Posterior cingulate gyrus (tissue), 11 donors: ENCODE measurements at regions not wholly inside any gene's neighbourhood (a gene's known extent, or its start where the extent isn't known, plus 50 kb on each side); places are given as distances from the start of the nearest gene placed in this dataset.

Experiments used
- DNase-seq, 10 donors: peaks; one replicate each; pipeline versions ENCODE4 v3.0.0 to v3.0.0-alpha.2; 2020 to 2021; ENCODE audit warnings: mixed read lengths in 3 of 10
- intact Hi-C: fragments of 100-400 bp; cut with DNase I; formaldehyde crosslinking; loops from one replicate; pipeline ENCODE4 v1.15.1; 2023

DNA sequence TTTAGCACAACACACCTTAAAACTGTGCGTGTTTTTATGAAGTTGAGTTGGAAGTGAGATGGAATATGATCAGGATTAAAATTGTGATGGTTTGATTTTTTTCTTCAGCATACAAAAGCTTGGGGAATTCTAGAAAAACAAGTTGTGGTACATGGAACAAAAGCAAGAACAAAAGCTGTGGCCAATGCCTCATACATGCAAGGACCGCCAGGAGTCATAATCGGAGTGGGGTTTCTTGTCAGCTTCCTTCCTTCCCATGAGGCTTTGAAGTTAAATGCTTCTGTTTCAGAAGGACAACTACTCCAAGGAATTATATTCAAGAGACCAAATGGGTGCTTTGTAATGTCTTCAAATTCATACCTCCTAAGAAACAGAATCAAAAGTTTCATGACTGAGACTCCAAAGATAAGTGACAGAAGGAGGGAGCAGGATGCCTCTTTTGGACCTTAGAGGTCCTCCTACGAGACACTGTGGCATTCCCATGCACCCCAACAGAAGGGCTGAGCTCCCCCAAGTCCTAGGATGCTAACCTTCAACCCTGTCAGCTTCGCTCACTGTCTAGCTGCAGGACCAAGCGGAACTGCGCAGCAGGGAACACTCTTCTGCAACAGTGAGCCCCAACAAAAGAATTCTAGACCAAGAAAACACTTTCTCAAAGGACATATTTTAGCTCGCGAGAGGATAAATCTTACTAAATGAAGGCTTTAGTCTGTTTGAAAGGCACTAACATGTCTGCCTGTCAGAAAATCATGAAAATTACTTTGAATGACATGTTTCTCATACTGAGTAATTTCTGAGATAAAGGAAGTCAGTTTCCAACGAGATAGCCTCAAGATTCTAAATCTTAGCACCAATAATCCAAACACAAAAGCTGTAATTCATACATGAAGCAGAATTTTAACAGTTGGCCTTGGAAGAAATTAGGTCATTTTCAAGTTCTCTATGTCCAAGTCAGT lies 108.5 kb upstream of the NHSL1 start:
- DNase-seq, result no peak

DNA sequence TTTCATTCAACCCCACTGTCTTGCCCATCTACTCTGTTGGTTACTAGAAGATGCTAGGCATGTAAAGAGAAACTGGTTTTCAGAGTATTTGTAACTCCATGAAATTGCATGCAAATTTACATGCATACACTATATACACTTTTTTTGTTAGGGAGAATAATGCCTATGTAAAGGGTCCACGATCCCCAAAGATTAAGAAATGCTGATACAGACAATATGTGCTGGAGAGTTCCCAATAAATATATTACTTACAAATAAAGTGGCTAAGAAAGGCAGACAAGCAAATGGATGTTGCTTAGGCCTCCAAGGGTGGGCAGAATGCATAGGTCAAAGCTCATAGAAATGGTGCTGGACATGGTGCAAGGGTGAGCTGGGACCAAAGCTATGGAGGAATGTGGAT lies 109.6 kb upstream of the NHSL1 start:
- DNase-seq, result no peak
- intact Hi-C loops, result no loop called here

More for the DNA sequence above, 108.5 kb upstream of the NHSL1 start:
- intact Hi-C loops, result no loop called here

DNA sequence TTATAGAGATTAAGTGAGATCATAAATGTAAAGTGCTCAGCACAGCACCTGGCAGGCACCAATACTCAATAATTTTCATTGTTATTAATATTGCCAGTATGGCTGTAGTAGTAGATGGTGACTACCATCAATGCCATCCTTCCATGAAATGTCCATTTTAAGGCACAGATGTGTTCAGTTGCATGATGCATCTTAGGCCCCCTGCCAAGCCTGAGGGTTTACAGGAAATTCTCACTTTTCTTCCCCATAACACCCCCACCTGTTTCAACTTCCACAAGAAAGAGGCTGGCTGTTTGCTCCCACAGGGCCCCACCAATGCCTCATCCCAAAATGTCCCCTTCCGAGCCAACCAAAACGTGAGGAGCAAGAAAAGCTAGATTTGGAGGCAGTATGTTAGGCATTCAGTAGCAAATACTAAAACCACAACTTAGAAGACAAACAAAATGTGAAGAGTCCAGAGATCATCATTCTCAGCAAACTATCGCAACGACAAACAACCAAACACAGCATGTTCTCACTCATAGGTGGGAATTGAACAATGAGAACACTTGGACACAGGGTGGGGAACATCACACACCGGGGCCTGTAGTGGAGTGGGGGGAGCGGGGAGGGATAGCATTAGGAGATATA lies 110.6 kb upstream of the NHSL1 start:
- intact Hi-C loops, result no loop called here
- DNase-seq, result no peak

DNA sequence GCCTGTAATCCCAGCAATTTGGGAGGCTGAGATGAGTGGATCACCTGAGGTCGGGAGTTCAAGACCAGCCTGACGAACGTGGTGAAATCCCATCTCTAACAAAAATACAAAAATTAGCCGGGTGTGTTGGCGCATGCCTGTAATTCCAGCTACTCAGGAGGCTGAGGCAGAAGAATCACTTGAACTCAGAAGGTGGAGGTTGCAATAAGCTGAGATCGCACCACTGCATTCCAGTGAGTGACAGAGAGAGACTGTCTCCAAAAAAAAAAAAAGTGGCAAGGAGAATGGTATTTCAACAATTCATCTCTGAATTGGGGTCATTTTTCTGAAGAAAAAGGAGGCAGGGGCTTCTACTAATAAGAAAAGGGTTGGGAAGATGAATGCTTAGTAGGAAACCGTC lies 111.5 kb upstream of the NHSL1 start:
- intact Hi-C loops, result no loop called here
- no peak for DNase-seq

DNA sequence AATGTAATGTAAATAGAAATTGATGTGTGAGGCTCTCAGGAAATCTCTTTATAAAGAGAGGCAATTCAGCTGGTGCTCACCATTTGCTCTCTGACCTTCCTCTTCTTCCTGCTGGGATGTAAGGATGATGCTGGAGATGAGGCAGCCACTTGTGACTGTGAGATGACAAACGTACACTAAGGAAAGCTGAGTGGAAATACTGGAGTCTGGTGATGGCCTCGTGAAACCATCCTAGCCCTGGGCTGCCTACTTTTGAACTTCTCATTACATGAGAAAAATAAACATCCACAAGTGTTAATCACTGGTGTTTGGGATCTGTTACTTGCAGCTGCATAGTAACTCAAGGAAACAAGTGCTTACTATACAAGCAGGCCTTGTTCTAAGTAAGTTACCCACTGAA lies 114.9 kb upstream of the NHSL1 start:
- DNase-seq, result no peak
- intact Hi-C loops, result no loop called here

DNA sequence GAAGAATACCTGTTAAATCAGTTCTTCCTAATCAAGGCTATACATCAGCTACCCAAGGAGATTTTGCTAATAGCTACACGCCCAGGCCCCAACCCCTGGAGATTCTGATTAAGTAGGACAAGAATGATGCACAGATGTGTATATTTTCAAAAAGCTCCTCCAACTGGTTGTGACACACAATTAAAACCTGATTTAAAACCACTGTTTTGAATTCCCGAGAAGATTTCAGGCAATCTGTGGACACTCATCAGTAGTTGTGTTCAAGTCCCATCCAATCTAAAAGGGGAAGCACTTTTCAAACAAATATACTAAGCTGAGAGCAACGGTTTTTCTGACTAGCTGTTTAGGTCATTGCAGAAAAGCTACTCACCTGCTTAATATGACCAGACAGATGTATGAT lies 118.9 kb upstream of the NHSL1 start:
- DNase-seq, result no peak
- intact Hi-C loops, result no loop called here

DNA sequence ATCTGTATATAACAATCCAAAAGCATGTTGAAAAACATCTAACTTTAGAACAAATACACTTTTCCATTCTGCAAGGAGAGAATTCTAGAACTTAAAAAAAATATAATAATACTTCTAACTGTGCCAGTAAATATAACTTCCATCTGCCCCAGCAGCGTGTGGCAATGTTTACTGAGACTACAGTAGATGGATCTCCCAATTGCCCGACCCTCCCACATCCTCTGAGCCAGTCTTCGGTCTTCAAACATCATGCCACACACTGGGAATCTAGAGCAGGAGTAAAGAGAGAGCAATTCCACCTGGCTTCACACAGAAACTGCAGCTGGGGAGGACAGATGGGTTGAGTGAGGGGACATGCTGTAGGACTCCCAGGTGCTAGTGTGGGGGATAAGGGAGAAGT lies 121.3 kb upstream of the NHSL1 start:
- intact Hi-C loops, result no loop called here
- no peak for DNase-seq

DNA sequence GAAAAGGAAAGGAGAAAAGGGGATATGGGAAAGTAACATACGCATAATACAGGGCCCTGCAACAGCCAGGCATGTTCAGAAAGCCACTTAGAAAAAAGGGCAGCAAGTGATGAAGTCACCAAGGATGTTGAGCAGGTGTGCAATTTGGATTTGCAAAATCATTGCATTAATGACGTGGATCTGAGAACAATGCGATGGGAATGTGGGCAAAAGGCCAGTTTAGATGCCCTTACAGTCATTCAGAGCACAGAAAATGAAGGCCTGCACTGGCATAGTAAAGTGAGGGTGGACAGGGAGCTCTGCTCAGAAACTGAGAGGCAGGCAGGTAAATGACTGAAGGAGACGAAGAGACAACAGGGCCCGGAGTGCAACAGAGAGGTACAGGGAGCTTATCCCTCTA lies 123.7 kb upstream of the NHSL1 start:
- intact Hi-C loops, result no loop called here
- no peak for DNase-seq

DNA sequence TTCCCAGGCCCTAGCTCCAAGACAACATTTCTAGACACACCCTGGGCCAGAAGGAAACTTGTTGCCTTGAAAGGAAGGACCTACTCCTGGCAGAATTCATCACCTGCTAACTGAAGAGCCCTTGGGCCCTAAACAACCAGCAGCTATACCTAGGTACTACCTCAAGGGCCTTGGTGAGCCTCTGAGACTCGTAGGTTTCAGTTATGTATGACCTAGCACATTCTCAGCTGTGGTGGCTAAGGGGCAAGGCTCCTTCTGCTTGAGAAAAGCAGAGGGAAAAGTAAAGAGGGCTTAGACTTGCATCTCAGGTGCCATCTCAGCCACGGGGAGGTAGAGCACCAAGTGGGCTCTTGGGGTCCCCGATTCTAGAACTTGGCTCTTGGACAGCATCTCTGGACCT lies 132.3 kb upstream of the NHSL1 start:
- intact Hi-C loops, result no loop called here

DNA sequence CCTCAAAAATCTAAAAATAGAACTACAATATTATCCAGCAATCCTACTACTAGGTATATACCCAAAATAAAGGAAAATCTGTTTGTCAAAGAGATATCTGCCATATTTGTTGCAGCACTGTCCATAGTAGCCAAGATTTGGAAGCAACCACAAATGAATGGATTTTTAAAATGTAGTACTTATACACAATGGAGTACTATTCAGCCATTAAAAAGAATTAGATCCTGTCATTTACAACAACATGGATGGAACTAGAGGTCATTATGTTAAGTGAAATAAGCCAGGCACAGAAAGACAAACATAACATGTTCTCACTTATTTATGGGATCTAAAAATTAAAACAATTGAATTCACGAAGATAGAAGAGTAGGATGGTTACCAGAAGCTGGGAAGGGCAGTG lies 135.7 kb upstream of the CCDC28A start:
- intact Hi-C loops, result no loop called here
- no peak for DNase-seq

More for the DNA sequence above, 132.3 kb upstream of the NHSL1 start:
- no peak for DNase-seq

DNA sequence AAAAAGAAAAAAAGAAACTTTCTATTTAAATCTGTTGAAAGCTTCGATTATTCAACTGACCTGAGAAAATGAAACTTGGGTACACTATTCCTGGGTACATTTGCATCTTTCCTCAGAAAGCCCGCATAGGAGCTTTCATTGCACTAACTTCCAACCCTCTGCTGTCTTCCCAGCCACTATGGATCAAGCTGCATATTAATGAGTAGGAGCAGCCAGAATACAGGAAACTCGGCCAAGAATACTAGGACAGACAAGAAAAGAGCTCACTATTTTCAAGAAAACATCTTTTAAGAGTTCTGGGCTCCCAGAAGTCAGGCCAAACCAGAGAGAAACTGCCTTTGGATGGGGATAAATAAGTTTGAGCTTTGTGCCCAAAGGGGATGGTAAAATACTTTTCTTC lies 135.0 kb upstream of the CCDC28A start:
- DNase-seq, result no peak
- intact Hi-C loops, result no loop called here

DNA sequence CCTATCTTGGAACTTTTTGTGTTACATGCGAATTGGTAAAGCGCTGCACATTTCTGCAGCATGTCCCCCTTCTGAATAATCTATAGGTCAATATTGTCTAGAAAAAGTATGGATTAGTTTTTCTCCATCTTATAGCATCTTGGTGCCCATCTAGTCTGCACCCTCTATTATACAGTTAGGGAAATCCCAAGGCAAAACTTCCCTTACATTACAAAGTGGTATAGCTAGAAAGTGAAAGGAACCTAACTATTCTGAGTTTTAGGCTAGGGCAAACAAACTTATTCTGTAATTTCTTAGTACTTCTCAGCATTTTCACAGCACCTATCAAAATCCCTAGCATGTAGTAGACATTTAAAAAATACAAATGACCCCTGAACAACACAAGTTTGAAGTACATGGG lies 133.5 kb upstream of the CCDC28A start:
- intact Hi-C loops, result no loop called here
- no peak for DNase-seq

DNA sequence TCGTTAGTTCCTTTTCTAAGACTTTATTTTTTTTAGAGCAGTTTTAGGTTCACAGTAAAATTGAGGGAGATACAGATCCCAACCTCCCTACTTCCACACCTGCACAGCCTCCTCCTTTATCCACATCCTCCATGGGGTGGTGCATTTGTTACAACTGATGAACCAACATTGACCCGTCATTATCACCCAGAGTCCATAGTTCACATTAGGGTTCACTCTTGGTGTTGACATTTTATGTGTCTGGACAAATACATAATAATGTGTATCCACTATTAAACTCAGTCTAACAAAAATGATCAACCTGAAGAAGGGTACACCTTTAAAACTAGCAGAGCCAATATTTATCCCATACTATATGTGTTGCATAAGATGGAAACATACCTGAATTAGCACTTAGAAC lies 130.4 kb upstream of the CCDC28A start:
- DNase-seq, result no peak
- intact Hi-C loops, result no loop called here

DNA sequence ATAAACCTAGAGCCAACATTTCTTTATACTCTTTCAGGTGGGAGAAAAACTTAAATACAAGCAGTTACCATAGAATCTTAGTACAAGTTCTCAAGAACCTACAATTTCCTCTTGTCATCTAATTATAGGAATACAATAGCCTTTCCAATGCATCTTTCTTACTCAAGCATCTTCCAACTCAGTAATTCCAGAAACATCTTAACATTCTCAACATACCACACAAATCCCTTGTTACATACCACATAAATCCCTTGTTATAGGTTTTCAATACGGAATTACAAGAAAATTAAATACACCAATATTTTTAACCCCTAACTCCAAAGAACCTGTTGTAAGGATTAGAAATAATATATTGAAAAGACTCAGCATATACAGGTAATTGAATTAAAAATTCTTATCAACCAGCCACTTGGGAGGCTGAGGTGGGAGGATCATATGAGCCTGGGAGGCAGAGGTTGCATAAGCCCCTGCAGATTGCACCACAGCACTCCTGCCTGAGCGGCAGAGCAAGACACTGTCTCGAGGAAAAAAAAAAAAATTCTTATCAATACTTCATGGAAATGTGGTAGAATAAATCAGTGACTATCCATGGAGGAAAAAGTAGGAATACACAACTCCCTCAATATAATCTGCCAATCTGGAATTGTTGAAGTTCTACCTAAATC lies 127.5 kb upstream of the CCDC28A start:
- DNase-seq, result peak in 1 of 10 donors; percentile 33
- intact Hi-C loops, result no loop called here

DNA sequence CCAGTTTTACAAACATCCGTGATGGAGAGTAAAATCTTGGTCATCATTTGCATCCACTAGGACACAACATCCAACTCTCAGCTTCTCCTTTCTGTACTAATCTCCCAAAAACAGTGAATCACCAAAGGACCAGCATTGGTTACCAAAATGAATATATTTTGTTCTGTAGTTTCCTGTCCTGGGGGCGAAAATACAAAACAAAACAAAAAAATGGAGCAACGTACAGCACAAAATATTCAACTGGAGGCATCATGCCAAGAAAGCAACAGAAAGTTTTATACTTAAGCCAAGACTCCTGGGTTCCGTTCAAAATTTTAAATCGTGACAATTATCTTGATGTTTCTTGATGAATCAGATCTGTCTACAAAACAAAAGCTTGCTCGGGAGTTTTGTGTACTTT lies 126.6 kb upstream of the CCDC28A start:
- intact Hi-C loops, result no loop called here
- DNase-seq, result no peak

DNA sequence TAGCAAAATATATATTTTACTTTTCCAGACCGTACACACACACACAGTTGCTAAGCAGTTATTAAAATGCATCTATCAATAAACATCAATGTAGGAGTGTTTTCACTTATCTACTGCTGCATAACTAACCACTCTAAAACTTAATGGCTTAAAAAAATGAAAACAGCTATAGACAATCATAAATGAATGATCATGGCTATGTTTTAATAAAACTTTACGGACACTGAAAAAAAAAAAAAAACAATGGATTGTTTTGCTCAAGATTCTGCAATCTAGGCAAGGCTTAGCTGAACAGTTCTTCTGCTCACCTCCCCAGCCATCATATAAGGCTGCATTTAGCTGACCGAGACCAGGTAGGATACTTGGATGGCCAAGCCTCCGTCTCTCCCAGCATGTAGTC lies 125.4 kb upstream of the CCDC28A start:
- DNase-seq, result no peak
- intact Hi-C loops, result no loop called here

DNA sequence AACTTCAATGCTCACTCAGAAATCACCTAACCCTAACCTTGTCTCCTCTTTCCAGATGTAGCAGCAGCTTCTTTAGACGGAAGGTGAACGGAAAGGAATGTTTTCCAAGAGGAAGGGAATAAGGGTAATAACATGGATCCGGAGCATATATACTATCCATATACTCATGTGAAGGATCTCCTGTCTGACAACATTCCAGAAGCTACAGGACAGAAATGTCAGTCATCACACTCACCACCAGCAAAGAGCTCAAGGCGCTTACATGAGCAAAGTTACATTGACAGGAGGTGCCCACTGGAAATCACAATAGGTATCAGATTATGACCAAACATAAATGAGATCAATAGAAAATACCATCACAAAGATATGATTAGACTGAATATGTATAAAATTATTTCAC lies 122.1 kb upstream of the CCDC28A start:
- DNase-seq, result no peak
- intact Hi-C loops, result no loop called here

DNA sequence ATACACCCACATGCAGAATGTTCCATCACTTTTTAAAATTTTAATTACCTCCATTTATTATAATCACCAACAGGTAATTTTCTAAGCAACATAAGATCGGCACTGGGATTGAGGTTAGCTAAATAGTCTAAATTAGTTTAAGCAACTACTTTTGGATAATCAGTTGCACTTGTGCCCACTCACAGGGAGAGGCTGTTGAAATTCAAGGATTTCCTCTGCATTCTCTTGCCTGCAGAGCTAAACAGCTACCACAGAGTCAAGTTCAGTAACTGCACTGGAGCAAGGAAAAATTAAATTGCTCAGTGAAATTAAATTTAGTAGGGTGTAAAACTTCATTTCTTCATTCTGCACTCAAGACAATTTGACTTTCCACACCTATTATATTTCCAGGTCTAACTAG lies 120.7 kb upstream of the CCDC28A start:
- no peak for DNase-seq
- intact Hi-C loops, result no loop called here

DNA sequence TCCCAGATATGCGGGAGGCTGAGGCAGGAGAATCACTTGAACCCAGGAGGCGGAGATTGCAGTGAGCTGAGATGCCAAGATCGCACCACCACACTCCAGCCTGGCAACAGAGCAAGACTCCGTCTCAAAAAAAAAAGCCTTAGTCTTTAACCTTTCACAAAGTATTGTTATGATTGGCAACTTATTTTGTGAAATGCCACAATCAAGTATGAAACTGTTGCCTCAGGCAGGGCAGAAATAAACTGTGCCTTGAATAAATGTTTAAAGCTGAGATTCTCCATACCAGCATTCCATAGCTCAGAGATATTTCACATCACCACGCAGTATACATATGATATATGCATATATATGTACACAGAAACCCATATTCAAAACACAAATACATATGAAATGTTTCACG lies 120.1 kb upstream of the CCDC28A start:
- intact Hi-C loops, result no loop called here
- DNase-seq, result no peak

DNA sequence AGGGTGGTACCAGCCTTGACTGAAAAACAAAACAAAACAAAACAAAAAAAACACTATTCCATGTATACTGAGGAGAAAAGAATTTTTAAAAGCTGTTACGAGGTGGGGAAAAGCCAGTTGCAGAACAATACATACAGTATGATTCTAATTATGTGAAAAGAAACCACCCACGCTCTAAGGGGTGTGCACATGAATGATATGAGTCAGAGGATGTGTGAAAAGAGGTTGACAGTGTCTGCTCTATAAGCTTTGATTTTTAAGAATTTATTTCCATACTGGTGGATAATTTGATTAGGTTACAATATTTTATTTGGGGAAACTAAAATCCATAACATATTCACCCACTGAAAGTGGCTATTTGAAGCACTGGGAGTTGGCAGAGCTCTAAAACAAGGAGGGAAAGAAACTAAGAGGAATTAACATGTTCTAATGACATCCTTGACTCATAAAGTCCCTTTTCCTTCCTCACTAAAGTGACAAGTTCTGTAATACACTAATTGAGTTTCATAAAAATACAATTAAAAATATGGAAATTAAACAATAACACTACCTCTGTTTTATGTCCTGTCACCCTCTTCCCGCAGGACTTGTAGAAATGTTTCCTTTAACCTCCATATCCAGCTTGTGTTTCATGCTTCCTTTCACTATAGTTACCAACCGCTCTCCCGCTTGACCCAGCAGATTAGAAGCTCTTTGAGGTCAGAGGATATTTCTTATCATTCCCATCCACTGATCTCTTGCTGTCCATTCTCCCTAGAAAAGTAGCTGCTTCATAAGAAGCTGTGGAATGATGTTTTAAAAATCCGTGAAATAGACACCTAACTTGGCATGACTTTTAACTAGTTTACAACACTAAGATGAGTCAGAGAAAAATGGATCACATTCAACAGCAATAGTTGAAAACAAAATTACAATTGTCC lies 118.6 kb upstream of the CCDC28A start:
- no peak for DNase-seq
- intact Hi-C loops, result no loop called here

DNA sequence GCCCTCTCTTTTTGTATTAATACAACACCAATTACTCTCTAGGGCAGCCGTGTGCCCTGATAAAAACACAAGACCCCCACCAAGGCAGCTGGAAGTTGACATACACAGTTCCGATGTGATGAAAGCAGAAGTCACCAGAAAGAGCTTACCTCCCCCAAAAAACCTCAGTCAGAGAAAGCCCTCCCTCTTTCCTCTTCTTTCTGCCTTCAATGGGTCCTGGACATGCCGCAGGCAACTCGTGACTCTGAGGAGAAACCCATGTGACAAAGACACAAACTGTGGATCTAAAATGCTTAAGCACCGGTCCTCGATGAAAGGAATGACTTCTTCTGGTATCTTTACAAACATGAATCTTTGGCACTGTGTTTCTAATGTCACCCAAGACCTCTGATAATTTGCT lies 117.7 kb upstream of the CCDC28A start:
- no peak for DNase-seq
- intact Hi-C loops, result no loop called here
